HEK293T (cell line): ENCODE measurements at regions not wholly inside any gene's neighbourhood (a gene's known extent, or its start where the extent isn't known, plus 50 kb on each side); places are given as distances from the start of the nearest gene placed in this dataset.

ENCODE experiments used
- CTCF ChIA-PET: fragments of 350-600 bp; formaldehyde crosslinking; extraction: SDS; loops from one replicate; lab custom pipeline; 2021; ENCODE audit warnings: antibody characterized with exemption, inconsistent platforms; lab: Yijun Ruan, JAX
- POLR2A ChIA-PET: fragments of 350-600 bp; formaldehyde crosslinking; extraction: SDS; loops from one replicate; lab custom pipeline; 2020; ENCODE audit warnings: antibody characterized with exemption, inconsistent platforms; lab: Yijun Ruan, JAX
- DNase-seq: peaks from one replicate; pipeline ENCODE4 v3.0.0; 2012; ENCODE audit warnings: mixed read lengths; ENCODE audit errors: extremely low spot score
- ARNT ChIP-seq: fragments of 450-650 bp; IDR thresholded peaks from 2 replicates; pipeline ENCODE4 v1.6.1; 2017; ENCODE audit warnings: mild to moderate bottlenecking
- BHLHE40 ChIP-seq: fragments of 450-650 bp; IDR thresholded peaks from 2 replicates; pipeline ENCODE4 v1.6.1; 2016; ENCODE audit warnings: mild to moderate bottlenecking, moderate library complexity, borderline replicate concordance
- CTBP1 ChIP-seq: fragments of 450-650 bp; IDR thresholded peaks from 2 replicates; pipeline ENCODE4 v1.6.1; 2016; ENCODE audit warnings: borderline replicate concordance
- ELF4 ChIP-seq: fragments of 450-650 bp; IDR thresholded peaks from 2 replicates; pipeline ENCODE4 v1.6.1; 2017; ENCODE audit warnings: antibody characterized with exemption
- FOXA1 ChIP-seq: fragments of 450-650 bp; IDR thresholded peaks from 2 replicates; pipeline ENCODE4 v1.6.1; 2016; ENCODE audit warnings: mild to moderate bottlenecking
- FOXK2 ChIP-seq: fragments of 450-650 bp; IDR thresholded peaks from 2 replicates; pipeline ENCODE4 v1.6.1; 2016; ENCODE audit warnings: mild to moderate bottlenecking
- FOXM1 ChIP-seq: fragments of 450-650 bp; IDR thresholded peaks from 2 replicates; pipeline ENCODE4 v1.6.1; 2017; ENCODE audit warnings: mild to moderate bottlenecking, borderline replicate concordance
- HDGF ChIP-seq: fragments of 450-650 bp; IDR thresholded peaks from 2 replicates; pipeline ENCODE4 v1.6.1; 2017; ENCODE audit warnings: antibody characterized with exemption, borderline replicate concordance
- L3MBTL2 ChIP-seq: fragments of 450-650 bp; conservative IDR thresholded peaks from 2 replicates; pipeline ENCODE4 v1.6.1; 2016; ENCODE audit warnings: mild to moderate bottlenecking
- LEF1 ChIP-seq: fragments of 450-650 bp; IDR thresholded peaks from 2 replicates; pipeline ENCODE4 v1.6.1; 2017; ENCODE audit warnings: mild to moderate bottlenecking, borderline replicate concordance
- NFRKB ChIP-seq: fragments of 450-650 bp; IDR thresholded peaks from 2 replicates; pipeline ENCODE4 v1.6.1; 2016; ENCODE audit warnings: mild to moderate bottlenecking, moderate library complexity
- SP1 ChIP-seq: fragments of 450-650 bp; IDR thresholded peaks from 2 replicates; pipeline ENCODE4 v1.6.1; 2017
- SUZ12 ChIP-seq: fragments of 450-650 bp; IDR thresholded peaks from 2 replicates; pipeline ENCODE4 v1.6.1; 2016; ENCODE audit warnings: mild to moderate bottlenecking
- TARDBP ChIP-seq: fragments of 450-650 bp; IDR thresholded peaks from 2 replicates; pipeline ENCODE4 v1.6.1; 2016
- ZNF384 ChIP-seq: fragments of 450-650 bp; IDR thresholded peaks from 2 replicates; pipeline ENCODE4 v1.6.1; 2016
- TF ChIP-seq, protein P1 (sequence below): fragments of 450-650 bp; IDR thresholded peaks from 2 replicates; pipeline ENCODE4 v1.6.1; 2016

DNA sequence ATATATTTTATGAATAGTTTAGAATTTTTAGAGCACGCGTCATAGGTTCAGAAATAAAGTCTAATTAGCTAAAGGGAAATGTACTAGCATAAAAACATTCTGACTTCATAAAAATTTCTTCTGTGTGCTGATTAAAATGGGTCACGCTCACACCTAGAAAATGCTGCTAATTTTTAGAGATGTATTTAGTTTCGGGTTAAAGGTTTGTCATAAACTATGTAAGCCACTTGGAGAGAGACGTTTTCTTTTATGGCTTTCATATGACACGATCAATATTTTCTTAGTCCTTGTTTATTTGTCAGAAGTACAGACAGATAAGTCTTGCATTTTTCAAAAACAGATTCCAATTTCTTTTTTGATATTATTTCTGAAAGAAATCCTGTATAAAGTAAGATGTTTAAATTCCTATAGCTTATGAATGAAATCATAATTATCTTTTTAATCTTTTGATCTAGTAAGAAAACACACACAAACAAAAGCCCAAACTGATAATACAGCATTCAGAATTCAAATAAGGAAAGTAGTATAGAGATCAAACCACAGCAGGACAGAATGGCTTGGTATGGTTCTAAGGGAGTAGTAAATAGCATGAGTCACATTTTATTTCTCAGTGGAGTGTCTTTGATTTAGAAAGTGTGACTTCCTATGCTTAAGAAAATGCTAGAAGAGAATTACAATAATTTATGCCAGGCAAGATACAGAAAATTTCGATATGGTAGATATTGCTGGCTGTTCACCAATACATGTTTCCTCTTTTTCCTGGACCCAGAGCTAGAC is 236.6 kb downstream of the GPD2 start:
- DNase-seq = no peak
- ChIA-PET CTCF (no interaction called here), POLR2A (no interaction called here)
- no peak for TF ChIP-seq TARDBP
- TF ChIP-seq CTBP1 = no peak
- TF ChIP-seq FOXK2 = no peak
- TF ChIP-seq SP1 = no peak

DNA sequence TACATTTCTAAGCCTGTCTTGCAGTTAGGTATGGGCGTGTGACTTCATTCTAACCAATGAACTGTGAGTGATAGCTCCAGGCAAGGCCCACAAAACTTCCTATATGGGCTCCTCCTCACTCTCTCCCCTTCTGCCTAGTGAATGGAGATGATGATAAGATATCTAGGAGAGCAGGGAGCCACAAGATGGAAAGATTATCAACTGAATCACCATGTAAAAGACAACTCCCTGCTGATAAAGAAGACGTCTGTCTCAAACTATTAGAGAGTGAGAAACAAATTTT is 237.1 kb downstream of the GPD2 start:
- ChIA-PET CTCF (no interaction called here), POLR2A (no interaction called here)
- TF ChIP-seq ARNT (no peak), FOXK2 (no peak), BHLHE40 (no peak)
- no peak for DNase-seq

DNA sequence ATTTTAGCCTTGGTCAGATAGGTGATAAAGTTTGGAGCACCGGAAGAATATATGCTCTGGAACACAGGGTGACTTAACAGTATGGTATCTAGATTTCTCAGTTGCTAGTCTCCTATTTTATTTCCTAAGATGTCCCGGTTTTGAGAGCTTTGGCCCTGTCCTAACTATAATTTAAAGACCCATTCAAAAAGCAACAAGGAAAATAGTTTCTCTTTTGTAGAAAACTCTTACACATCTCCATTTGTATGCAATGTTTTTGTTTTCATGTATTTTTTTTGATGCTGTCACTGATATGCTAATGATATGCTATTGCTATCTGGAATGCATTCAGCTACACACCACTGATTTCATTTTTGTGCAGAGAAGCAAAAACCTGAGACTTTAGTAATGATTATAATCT is 237.8 kb downstream of the GPD2 start:
- POLR2A ChIA-PET = no interaction called here
- no peak for DNase-seq
- TF ChIP-seq ZNF384 (no peak), ELF4 (no peak)

DNA sequence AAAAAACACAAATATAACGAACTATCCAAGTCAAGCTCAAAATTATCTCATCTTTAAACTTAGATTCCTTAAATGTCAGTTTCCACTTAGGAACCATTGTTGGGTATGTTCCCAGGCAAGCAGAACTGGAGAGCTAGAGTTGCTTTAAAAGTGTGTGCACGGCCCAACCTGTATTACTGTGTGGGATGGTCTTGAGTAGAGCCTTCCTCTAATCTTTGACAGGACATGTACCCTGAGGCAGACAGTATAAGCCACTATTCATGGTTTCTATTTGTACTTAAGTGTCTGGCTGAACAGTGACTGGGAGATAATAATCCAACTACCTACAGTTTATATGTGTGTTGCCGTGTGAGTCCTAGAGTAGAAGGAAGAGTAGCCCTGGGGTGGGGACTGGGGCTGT is 239.7 kb downstream of the GPD2 start:
- POLR2A ChIA-PET = no interaction called here
- DNase-seq = no peak
- CTCF ChIA-PET = no interaction called here
- no peak for TF ChIP-seq CTBP1
- no peak for TF ChIP-seq FOXM1
- TF ChIP-seq BHLHE40 = no peak
- TF ChIP-seq FOXA1 = no peak
- TF ChIP-seq ELF4 = no peak
- no peak for TF ChIP-seq SUZ12
- no peak for TF ChIP-seq NFRKB
- no peak for TF ChIP-seq TARDBP
- TF ChIP-seq L3MBTL2 = no peak
- no peak for TF ChIP-seq HDGF
- no peak for TF ChIP-seq ZNF384
- TF ChIP-seq, protein P1, sequence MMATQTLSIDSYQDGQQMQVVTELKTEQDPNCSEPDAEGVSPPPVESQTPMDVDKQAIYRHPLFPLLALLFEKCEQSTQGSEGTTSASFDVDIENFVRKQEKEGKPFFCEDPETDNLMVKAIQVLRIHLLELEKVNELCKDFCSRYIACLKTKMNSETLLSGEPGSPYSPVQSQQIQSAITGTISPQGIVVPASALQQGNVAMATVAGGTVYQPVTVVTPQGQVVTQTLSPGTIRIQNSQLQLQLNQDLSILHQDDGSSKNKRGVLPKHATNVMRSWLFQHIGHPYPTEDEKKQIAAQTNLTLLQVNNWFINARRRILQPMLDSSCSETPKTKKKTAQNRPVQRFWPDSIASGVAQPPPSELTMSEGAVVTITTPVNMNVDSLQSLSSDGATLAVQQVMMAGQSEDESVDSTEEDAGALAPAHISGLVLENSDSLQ = no peak
- no peak for TF ChIP-seq ARNT
- TF ChIP-seq LEF1 = no peak
- no peak for TF ChIP-seq FOXK2
- no peak for TF ChIP-seq SP1

More for the DNA sequence above, 237.8 kb downstream of the GPD2 start:
- CTCF ChIA-PET = no interaction called here

DNA sequence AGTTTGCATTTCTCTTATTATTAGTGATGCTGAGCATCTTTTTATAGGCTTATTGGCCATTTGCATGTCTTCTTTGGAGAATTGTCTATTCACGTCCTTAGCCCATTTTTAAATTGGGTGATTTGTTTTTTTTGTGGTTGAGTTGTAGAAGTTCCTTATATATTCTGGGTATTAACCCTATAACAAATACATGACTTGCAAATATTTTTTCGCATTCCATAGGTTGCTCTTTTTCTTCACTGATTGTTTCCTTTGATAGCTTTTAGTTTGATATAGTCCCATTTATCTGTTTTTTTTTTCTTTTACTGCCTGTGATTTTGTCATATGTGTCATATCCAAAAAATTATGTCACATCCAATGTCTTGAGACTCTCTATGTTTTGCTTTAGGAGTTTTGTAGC is 243.6 kb downstream of the GPD2 start:
- ChIA-PET POLR2A (no interaction called here), CTCF (no interaction called here)
- TF ChIP-seq HDGF = no peak
- no peak for TF ChIP-seq LEF1
- TF ChIP-seq FOXK2 = no peak
- TF ChIP-seq CTBP1 = no peak
- TF ChIP-seq NFRKB = no peak
- TF ChIP-seq SP1 = no peak
- DNase-seq = no peak

DNA sequence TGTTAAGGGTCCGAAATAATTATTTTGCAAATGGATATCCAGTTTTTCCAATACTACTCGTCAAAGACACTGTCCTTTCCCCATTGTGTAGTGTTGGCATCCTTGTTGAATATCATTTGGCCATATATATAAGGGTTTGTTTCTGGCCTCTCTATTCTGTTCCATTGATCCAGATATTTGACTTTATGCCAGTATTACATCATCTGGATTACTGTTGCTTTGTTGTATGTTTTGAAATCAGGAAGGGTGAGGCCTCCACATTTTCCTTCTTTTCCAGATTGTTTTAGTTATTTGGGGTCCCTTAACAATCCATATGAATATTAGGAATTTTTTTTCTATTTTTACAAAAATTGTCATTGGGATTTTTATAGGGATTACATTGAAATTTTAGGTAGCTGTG is 244.1 kb downstream of the GPD2 start:
- no peak for DNase-seq
- CTCF ChIA-PET = no interaction called here
- TF ChIP-seq TARDBP = no peak
- no peak for TF ChIP-seq NFRKB
- no peak for TF ChIP-seq ZNF384
- POLR2A ChIA-PET = no interaction called here

DNA sequence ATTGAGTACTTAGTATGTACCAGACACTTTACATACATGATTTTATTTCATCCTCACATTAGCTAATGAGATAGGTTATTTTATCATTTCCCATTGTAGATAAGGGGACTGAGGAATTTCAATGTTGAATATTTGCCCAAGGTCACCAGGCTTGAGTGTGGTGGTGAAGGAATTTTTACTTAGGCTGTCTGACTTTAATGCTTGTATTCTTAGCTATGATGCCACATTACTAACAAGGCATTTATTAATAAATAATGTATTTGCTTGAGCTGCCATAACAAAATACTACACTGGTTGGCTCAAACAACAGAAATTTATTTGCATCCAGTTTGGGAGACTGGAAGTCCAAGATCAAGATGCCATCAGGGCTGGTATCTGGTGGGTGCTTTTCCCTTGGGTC is 250.9 kb downstream of the GPD2 start:
- ChIA-PET CTCF (no interaction called here), POLR2A (no interaction called here)
- TF ChIP-seq, protein P1 = no peak
- TF ChIP-seq HDGF = no peak
- no peak for TF ChIP-seq FOXA1
- no peak for TF ChIP-seq FOXM1
- TF ChIP-seq ELF4 = no peak
- TF ChIP-seq L3MBTL2 = no peak
- TF ChIP-seq BHLHE40 = no peak
- DNase-seq = no peak

DNA sequence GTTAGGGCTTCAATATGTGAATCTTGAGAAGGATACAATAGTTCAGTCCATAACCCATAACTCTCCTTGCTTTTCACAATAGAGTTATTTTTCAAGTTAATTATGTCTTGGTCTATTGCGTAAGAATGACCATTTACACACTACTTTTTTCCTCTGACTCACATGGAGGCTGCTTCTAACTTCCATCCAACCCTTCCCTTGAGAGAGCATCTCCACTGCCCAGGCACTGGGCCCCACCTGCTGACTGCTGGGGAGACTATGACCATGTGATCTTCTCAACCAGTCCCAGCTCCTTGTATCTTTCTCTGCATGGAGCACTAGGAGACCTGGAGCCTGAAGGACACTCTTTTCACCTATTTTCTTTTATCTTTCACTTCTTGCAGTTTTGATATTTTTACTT is 251.5 kb downstream of the GPD2 start:
- TF ChIP-seq TARDBP (no peak), FOXK2 (no peak), FOXA1 (no peak), SUZ12 (no peak), BHLHE40 (no peak), ARNT (no peak), ZNF384 (no peak), FOXM1 (no peak), ELF4 (no peak), LEF1 (no peak), CTBP1 (no peak)
- TF ChIP-seq, protein P1 = no peak
- POLR2A ChIA-PET = no interaction called here
- CTCF ChIA-PET = no interaction called here
- no peak for DNase-seq
